ENCODE measurements at regions not wholly inside any gene's neighbourhood (a gene's known extent, or its start where the extent isn't known, plus 50 kb on each side); places are given as distances from the start of the nearest gene placed in this dataset.

DNA sequence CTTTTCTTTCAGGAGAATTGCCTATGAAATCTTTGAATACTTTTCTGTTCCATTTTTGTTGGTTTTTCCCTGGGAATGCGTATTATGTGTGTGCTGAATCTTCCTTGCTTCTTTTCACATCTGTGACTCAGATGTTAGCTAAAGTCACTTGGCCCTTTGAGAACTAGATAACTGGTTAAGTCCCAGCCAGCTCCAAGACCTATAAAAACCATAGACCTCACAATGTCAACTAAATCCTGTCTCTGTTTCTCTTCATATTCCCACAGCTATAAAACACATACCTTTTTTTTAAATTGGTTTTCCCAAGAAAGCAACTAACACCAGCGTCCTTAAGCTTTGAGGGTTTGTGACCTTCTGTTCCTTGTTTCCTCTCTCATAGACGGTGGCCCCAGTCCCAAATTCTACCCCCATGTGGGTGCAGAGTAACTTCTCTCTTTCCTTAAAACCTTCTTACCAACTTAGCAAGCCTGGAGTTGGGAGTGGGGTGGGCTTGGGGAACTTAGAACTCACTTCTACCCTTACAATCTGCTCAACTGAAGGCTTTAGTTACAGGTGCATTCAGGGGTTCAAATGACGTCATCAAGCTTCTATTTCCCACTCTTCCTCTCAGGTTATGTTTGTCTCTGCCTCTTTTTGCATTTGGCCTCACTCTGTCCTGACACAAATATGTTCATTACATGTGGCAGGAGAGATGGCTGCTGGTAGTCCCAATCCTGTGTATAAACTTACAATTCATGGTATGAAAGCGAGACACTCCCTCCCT is 58.1 kb upstream of the TGIF1 start:
- H3K4me3 ChIP-seq (ENCODE audit: low read depth, low read length) = no peak overlapping the region
- no peak for DNase-seq (ENCODE audit: low read depth)
- TF ChIP-seq, protein P1, sequence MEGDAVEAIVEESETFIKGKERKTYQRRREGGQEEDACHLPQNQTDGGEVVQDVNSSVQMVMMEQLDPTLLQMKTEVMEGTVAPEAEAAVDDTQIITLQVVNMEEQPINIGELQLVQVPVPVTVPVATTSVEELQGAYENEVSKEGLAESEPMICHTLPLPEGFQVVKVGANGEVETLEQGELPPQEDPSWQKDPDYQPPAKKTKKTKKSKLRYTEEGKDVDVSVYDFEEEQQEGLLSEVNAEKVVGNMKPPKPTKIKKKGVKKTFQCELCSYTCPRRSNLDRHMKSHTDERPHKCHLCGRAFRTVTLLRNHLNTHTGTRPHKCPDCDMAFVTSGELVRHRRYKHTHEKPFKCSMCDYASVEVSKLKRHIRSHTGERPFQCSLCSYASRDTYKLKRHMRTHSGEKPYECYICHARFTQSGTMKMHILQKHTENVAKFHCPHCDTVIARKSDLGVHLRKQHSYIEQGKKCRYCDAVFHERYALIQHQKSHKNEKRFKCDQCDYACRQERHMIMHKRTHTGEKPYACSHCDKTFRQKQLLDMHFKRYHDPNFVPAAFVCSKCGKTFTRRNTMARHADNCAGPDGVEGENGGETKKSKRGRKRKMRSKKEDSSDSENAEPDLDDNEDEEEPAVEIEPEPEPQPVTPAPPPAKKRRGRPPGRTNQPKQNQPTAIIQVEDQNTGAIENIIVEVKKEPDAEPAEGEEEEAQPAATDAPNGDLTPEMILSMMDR (IDR thresholded peaks at IDR 0.05; ENCODE audit: insufficient read depth, low read length) = no peak

DNA sequence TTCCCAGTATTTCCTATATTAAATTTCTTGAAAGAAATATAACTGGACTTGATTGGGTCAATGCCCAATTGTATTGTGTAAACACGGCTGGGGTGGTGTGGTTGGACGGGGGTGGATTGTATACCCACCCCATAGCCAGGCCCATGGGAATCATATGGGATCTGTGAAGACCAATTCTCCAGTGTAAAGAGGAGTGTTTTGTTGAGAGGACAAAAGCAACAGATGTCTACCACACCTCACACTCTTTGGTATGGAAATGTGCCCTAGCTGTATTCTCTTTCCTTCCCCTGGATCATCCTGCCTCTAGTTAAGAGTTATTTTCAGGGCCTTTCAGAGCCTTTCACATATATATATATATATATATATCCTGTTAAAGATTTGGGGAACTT is 57.5 kb upstream of the TGIF1 start:
- TF ChIP-seq, protein P1 (IDR thresholded peaks at IDR 0.05; ENCODE audit: insufficient read depth, low read length) = no peak
- H3K4me3 ChIP-seq (ENCODE audit: low read depth, low read length) = no peak overlapping the region
- DNase-seq (ENCODE audit: low read depth) = no peak

DNA sequence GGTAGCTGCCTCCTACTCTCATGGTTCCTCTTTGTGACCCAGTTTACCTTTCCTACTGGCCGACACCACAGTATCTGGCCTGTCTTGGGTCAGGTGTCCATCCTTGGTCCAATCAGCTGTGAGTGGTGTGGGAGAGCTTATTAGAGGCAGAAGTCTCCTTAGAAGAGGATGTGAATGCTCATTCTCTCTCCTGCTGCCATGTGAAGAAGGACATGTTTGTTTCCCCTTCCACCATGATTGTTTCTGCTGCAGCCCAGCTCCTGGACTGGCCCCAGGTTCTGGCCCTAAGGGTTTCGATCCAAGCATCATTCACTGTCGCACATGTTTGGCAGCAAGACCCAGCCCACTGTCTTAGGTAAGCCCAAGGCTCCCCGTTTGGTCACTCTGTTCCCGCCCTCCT is 55.3 kb upstream of the TGIF1 start:
- TF ChIP-seq, protein P1 (IDR thresholded peaks at IDR 0.05; ENCODE audit: insufficient read depth, low read length) = no peak
- no peak overlapping the region for H3K4me3 ChIP-seq (ENCODE audit: low read depth, low read length)
- DNase-seq (ENCODE audit: low read depth) = no peak

DNA sequence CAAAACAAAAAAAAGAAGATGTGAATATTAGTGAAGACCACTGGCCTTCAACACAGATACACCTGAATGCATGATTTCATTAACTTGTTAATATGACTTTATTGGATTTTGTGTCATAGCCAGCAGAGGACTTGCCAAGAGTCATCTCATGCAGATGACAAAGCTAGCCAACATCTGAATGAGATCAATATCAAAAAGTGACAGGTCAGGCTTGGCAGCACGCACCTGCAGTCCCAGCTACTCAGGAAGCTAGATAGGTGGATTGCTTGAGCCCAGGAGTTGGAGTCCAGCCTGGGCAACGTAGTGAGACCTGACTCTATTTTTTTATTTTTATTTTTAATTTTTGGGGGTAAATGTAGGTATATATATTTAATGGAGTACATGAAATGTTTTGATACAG is 54.5 kb upstream of the TGIF1 start:
- no peak for DNase-seq (ENCODE audit: low read depth)
- TF ChIP-seq, protein P1 (IDR thresholded peaks at IDR 0.05; ENCODE audit: insufficient read depth, low read length) = no peak
- H3K4me3 ChIP-seq (ENCODE audit: low read depth, low read length) = no peak overlapping the region

DNA sequence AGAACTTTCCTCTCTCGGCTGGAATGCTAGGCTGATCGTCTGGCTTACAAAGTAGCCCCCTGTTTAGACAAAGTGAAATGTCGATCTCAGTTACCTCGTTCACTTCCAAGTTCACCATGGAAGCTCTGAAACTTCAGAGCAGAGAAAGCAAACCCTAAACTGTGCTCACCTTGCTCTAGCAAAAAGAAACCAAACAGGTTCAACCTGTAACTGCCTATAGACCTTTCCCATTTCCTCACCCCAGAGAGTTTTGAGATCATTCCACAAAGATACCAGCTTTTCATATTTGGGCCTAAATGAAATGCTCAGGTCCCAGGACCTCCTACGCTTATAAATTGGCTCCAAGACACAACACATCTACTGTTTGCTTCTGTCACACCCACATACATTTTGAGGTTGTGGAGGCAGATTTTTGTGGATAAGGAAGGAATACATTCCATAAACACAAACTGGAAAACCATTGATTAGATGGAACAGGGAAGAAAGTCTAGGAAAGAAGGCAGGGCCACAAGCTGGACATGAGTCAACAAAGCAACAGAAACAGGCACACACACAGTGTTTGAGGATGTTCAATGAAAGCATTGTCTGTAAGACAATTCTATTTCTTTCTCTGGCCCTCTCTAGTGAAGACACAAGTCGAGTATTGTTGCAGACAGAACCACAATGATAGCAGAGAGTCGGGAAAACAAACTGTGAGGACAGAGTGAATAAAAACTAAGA is 52.8 kb upstream of the TGIF1 start:
- TF ChIP-seq, protein P1 (IDR thresholded peaks at IDR 0.05; ENCODE audit: insufficient read depth, low read length) = no peak
- H3K4me3 ChIP-seq (ENCODE audit: low read depth, low read length) = no peak overlapping the region
- no peak for DNase-seq (ENCODE audit: low read depth)

DNA sequence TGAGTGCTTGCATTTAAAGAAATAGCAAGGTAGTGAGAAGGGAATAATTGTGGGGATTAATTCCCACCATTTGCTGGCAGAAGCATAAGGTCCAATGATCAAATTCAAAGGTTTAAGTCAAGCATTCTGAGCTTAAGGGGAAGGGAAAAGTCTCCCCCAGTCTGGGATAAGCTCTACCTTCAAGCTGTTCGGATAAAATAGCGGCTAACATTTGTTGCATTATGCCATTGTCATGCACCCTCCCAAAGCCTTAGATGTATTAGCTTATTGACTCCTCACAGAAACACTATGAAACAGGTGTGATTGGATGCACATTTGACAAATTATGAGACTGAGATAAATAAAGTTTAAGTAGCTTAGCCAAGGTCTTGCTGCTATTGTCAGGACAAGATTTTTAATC is 52.2 kb upstream of the TGIF1 start:
- no peak for DNase-seq (ENCODE audit: low read depth)
- no peak overlapping the region for H3K4me3 ChIP-seq (ENCODE audit: low read depth, low read length)

More for the DNA sequence above, 52.2 kb upstream of the TGIF1 start:
- TF ChIP-seq, protein P1 (IDR thresholded peaks at IDR 0.05; ENCODE audit: insufficient read depth, low read length) = no peak
